Heart left ventricle (tissue), 16 donors: ENCODE measurements at regions not wholly inside any gene's neighbourhood (a gene's known extent, or its start where the extent isn't known, plus 50 kb on each side); places are given as distances from the start of the nearest gene placed in this dataset.
A peak's percentile ranks its signal among the peaks of the same experiment; 100 is the strongest.

ENCODE experiments used
- ATAC-seq, 4 donors: fragments of 200-7000 bp; cut with Tn5 transposase; one replicate each; pipeline ENCODE4 v1.9.1; 2020 to 2022; ENCODE audit warnings: moderate library complexity in 4 of 4, mild to moderate bottlenecking in 3 of 4, moderate number of reproducible peaks in 1 of 4
- DNase-seq, 5 donors: peaks; one replicate each; pipeline ENCODE4 v3.0.0-alpha.2; 2020
- H3K27ac ChIP-seq, 12 donors: fragments of 200-600 bp; sonication (generic) in 4 of 12; one replicate each; pipeline versions ENCODE4 v1.5.0 to v1.8.0; 2016 to 2022; ENCODE audit warnings: mild to moderate bottlenecking in 2 of 12
- H3K27me3 ChIP-seq, 9 donors: fragments of 200-600 bp; sonication (generic) in 2 of 9; one replicate each; pipeline versions ENCODE4 v1.5.1 to v1.8.0; 2016 to 2022; ENCODE audit warnings: mild to moderate bottlenecking in 3 of 9
- H3K36me3 ChIP-seq, 9 donors: fragments of 200-600 bp; sonication (generic) in 2 of 9; one replicate each; pipeline versions ENCODE4 v1.5.0 to v1.8.0; 2018 to 2022; ENCODE audit warnings: mild to moderate bottlenecking in 2 of 9
- H3K4me1 ChIP-seq, 12 donors: fragments of 200-600 bp; sonication (generic) in 4 of 12; one replicate each; pipeline versions ENCODE4 v1.5.0 to v1.8.0; 2016 to 2022; ENCODE audit warnings: mild to moderate bottlenecking in 3 of 12
- H3K4me3 ChIP-seq, 12 donors: fragments of 200-600 bp; sonication (generic) in 4 of 12; one replicate each; pipeline versions ENCODE4 v1.5.0 to v1.8.0; 2017 to 2022; ENCODE audit warnings: mild to moderate bottlenecking in 9 of 12, moderate library complexity in 4 of 12
- H3K9me3 ChIP-seq, 12 donors: fragments of 200-600 bp; sonication (generic) in 4 of 12; one replicate each; pipeline versions ENCODE4 v1.5.0 to v1.8.0; 2016 to 2022; ENCODE audit warnings: mild to moderate bottlenecking in 1 of 12
- CTCF ChIP-seq, 12 donors: fragments of 200-600 bp; sonication (generic) in 4 of 12; IDR thresholded peaks; one replicate each; pipeline versions ENCODE4 v1.5.0 to v1.8.0; 2018 to 2022; ENCODE audit warnings: antibody characterized with exemption in 12 of 12, mild to moderate bottlenecking in 5 of 12
- POLR2A ChIP-seq, 2 donors: fragments of 450-650 bp; IDR thresholded peaks; one replicate each; pipeline ENCODE4 v1.6.1; 2017; ENCODE audit warnings: antibody characterized with exemption in 2 of 2, mild to moderate bottlenecking in 2 of 2, moderate library complexity in 2 of 2
- WGBS, 4 donors: extraction: QIAGEN DNeasy Blood & Tissue Kit in 2 of 4; methylation state at CpG; one replicate each; pipeline versions ENCODE4 v1.1.5 to v1.1.7; 2013 to 2018; 5-methylcytosine and 5-hydroxymethylcytosine counted together
- intact Hi-C, 10 donors: fragments of 100-400 bp; cut with DNase I; formaldehyde crosslinking; loops; one replicate each; pipeline versions ENCODE4 v1.11.1 to v1.14.2; 2022
- donor health status: ischemic (EF 13 %, LVEDD 7.1; RV severe dilation, severe dysfunction).
- donor health status: healthy with polysubstance abuse.
- donor health status: DM: no; HTN: yes; CAD: no.
- donor health status: DM: no; HTN: no; CAD: no.
- donor health status: ischemic (EF 25% LVEDD 6.9; RV normal size, moderate dysfunction).
- donor health status: ischemic (EF 25% LVEDD 5.7; RV mildly dilated, moderate dysfunction).
- donor health status: healthy.
- donor health status: DM: yes; HTN: yes; CAD: no.
- donor health status: ischemic (EF 35%, LVEDD 5.7; RV mildly dilated, moderate dysfunction).
- donor health status: nonischemic (EF 11% LVEDD 7.7; RV severe dilation, severe dysfunction).
- donor health status: DM: yes; HTN: yes; CAD: no.
- donor health status: PGD.
- donor health status: ischemic (EF 29% LVEDD 5.4; RV normal size, mild dysfunction).
- donor health status: nonischemic (EF 23%, LVEDD 6.1; RV moderate dilation, normal function).

- H3K27me3 ChIP-seq, result no peaks in the 10 kb centered on the region
- H3K4me3 ChIP-seq, result no peak overlapping the region
- WGBS, 4 donors, result 46 to 60% (median 52%) methylated on average over 4 of the region's 4 CpGs
- TF ChIP-seq CTCF (IDR thresholded peaks at IDR 0.05), result no peak
- TF ChIP-seq POLR2A (IDR thresholded peaks at IDR 0.05), result no peak
- H3K9me3 ChIP-seq, result no peaks in the 10 kb centered on the region
- H3K27ac ChIP-seq, result no peak overlapping the region
- no peaks in the 10 kb centered on the region for H3K36me3 ChIP-seq
- intact Hi-C loops, result no loop called here
- DNase-seq (no peak), ATAC-seq (no peak)
- H3K4me1 ChIP-seq, result peaks cover 0 to 5% (median 0%) of the 10 kb centered on the region in 12 donors
These were observed 1146.7 kb downstream of the IGSF11 start for GRCh38 chr3:117887901-117888300.

GRCh38 chr3:117892431-117892841, 1142.2 kb downstream of the IGSF11 start:
- ATAC-seq, result peak in 1 of 4 donors; percentile 31
- TF ChIP-seq POLR2A (IDR thresholded peaks at IDR 0.05) (no peak), CTCF (IDR thresholded peaks at IDR 0.05) (no peak)
- Histone ChIP-seq H3K36me3 (no peaks in the 10 kb centered on the region), H3K4me3 (no peak overlapping the region), H3K27ac (no peak overlapping the region), H3K27me3 (no peaks in the 10 kb centered on the region), H3K4me1 (peaks cover 0 to 5% (median 0%) of the 10 kb centered on the region in 12 donors), H3K9me3 (peaks cover 0 to 6% (median under 1%) of the 10 kb centered on the region in 12 donors)
- DNase-seq, result no peak
- 72 to 77% (median 73%) methylated on average over 3 of the region's 3 CpGs for WGBS, 4 donors
- intact Hi-C loops, result no loop called here

- Histone ChIP-seq H3K9me3 (peaks cover 0 to 11% (median 5%) of the 10 kb centered on the region in 12 donors), H3K27ac (no peak overlapping the region), H3K4me1 (peaks cover 0 to 5% (median 0%) of the 10 kb centered on the region in 12 donors), H3K36me3 (no peaks in the 10 kb centered on the region), H3K4me3 (no peak overlapping the region), H3K27me3 (no peaks in the 10 kb centered on the region)
- TF ChIP-seq CTCF (IDR thresholded peaks at IDR 0.05), result no peak
- TF ChIP-seq POLR2A (IDR thresholded peaks at IDR 0.05), result no peak
- intact Hi-C loops, result no loop called here
- DNase-seq (no peak), ATAC-seq (no peak)
These were observed 1141.6 kb downstream of the IGSF11 start for GRCh38 chr3:117893001-117893400.

- TF ChIP-seq CTCF (IDR thresholded peaks at IDR 0.05) (no peak), POLR2A (IDR thresholded peaks at IDR 0.05) (no peak)
- DNase-seq, result no peak
- H3K27me3 ChIP-seq, result no peaks in the 10 kb centered on the region
- peaks cover 0 to 18% (median 5%) of the 10 kb centered on the region in 12 donors for H3K9me3 ChIP-seq
- intact Hi-C loops, result no loop called here
- no peak for ATAC-seq
- peaks cover 0 to 5% (median 0%) of the 10 kb centered on the region in 12 donors for H3K4me1 ChIP-seq
- no peaks in the 10 kb centered on the region for H3K36me3 ChIP-seq
- WGBS, 4 donors, result 60 to 69% (median 64%) methylated on average over 2 of the region's 2 CpGs
- H3K27ac ChIP-seq, result no peak overlapping the region
- H3K4me3 ChIP-seq, result no peak overlapping the region
These were observed 1141.0 kb downstream of the IGSF11 start for GRCh38 chr3:117893638-117894037.
